ENCODE measurements at regions not wholly inside any gene's neighbourhood (a gene's known extent, or its start where the extent isn't known, plus 50 kb on each side); places are given as distances from the start of the nearest gene placed in this dataset.
A peak's percentile ranks its signal among the peaks of the same experiment; 100 is the strongest.
"Not testable (repeated sequence)": the region's sequence is repeated elsewhere in the genome, so short reads cannot be mapped to it uniquely, and the experiment has no call there.

DNA sequence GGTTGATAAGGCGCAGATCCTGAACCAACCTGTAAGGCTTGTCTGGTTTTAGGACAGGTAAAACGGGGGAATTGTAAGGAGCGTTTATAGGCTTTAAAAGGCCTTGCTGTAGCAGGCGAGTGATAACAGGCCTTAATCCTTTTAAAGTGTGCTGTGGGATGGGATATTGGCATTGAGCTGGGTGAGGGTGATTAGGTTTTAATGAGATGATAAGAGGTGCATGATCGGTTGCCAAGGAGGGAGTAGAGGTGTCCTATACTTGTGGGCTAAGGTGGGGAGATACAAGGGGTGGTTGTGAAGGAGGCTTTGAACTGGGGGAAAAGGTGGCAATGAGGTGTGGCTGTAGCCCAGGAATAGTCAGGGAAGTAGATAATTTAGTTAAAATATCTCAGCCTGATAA is 363.8 kb downstream of the S1PR1 start:
- DNase-seq; intact Hi-C loops (cut with DNase I): not testable (repeated sequence)

DNA sequence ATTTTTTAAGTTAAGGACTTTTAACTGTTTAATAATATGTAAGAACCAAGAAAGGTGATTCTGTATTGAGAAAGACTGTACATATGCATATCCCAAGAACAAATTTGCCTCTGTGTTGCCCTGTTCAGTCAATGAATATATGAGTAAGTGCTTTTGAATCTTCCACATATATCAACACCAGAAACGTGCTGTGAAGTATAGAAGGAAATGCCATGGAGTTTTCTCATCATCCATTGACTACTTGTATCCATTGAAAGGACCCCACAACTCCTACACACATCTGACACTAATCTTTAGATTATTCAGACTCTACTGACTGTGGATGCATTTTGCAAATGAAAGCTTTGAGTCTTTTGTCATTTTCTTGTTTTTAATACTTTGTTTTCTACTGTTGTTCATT is 366.9 kb downstream of the S1PR1 start:
- intact Hi-C loops (cut with DNase I) = no loop called here
- DNase-seq = no peak

- intact Hi-C loops (cut with DNase I) = no loop called here
- no peak for DNase-seq
Measured at GRCh38 chr1:101605878-101606277, 369.1 kb downstream of the S1PR1 start.

DNA sequence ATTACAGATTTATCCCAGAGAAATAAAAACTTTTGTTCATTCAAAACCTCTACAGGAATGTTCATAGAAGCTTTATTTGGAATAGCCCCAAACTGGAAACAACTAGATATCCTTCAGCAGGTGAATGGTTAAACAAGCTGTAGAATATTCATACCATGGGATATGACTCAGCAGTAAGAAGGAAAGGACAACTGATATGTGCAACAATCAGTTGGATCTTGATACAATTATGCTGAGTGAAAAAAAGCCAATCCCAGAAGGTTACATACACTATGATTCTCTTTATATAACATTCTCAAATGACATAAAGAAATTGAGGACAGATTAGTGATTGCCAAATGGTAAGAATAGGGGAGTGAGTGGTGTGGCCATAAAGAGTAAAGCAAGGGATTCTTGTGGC is 376.7 kb downstream of the S1PR1 start:
- intact Hi-C loops (cut with DNase I) = no loop called here

GRCh38 chr1:101618900-101619299 is 377.8 kb downstream of the OLFM3 start:
- no peak for DNase-seq
- intact Hi-C loops (cut with DNase I) = no loop called here

More for the DNA sequence above, 376.7 kb downstream of the S1PR1 start:
- no peak for DNase-seq

- no peak for DNase-seq
- intact Hi-C loops (cut with DNase I) = no loop called here
Measured at GRCh38 chr1:101632548-101633272, 364.0 kb downstream of the OLFM3 start.

GRCh38 chr1:101645810-101646209 is 350.9 kb downstream of the OLFM3 start:
- intact Hi-C loops (cut with DNase I) = no loop called here
- no peak for DNase-seq

- intact Hi-C loops (cut with DNase I) = no loop called here
- no peak for DNase-seq
Measured at GRCh38 chr1:101652484-101652883, 344.2 kb downstream of the OLFM3 start.

GRCh38 chr1:101653482-101653946 is 343.2 kb downstream of the OLFM3 start:
- intact Hi-C loops (cut with DNase I) = no loop called here
- peak in 15 of 42 donors; percentile 1 to 39 (median 12) for DNase-seq

- intact Hi-C loops (cut with DNase I) = no loop called here
- DNase-seq = no peak
Measured at GRCh38 chr1:101664726-101665125, 332.0 kb downstream of the OLFM3 start.

DNA sequence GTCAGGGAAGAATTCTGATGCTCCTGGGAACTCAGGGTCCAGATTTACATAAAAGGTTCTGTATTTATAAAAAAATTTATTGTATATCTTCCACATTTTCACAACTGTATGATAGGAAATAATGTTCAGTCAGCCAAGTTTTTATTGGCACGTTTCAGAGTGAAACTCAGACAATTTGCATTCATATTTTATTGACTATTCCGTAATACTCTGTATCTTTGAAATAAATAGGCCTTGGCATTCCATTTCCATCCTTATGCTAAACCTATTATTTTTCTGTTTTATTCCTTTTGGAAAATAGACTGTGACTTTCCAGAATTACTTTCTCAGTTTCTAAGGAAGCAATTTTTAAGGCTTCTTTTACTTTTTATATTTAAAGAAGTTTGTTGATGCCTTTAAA is 329.0 kb downstream of the OLFM3 start:
- intact Hi-C loops (cut with DNase I) = no loop called here
- DNase-seq = no peak

GRCh38 chr1:101683136-101683535 is 313.6 kb downstream of the OLFM3 start:
- intact Hi-C loops (cut with DNase I) = no loop called here
- DNase-seq = no peak

DNA sequence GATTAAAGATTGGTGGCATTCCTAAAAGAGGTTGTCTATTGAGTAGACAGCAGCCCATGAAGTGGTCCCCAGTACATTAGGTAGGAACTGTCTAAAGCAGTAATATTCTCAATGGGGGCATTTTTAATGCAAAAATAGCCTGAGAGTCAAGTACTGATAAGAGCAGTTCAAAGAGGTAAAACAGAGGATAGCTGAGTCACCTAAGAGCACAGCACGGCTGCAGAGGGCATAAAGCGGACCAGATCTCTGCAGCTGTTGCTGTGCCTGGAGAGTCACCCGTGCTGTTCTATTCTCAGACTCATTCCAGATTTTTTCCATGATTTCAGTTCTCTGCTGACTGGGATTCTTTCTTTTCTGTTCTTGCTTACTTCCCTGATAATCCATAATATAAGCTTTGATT is 313.2 kb downstream of the OLFM3 start:
- intact Hi-C loops (cut with DNase I) = no loop called here
- DNase-seq = no peak

DNA sequence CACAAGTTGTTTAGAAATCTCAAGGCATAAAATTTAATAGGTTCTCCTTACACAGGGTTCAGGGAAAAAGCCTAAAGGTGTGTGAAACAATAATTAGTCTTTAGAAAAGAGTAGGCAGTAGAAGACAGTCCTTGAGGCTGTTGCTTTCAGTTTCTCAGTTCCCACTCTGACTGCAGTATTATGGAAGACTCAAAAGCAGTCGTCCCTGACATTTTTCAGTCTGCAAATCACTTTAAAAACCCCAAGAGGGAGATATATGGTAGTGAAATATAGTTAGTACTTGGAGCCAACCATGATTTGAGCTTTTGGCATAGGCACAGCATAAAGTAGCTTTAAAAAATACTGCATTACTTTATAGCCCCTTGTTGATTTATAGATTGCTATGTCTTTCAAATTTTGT is 299.7 kb downstream of the OLFM3 start:
- intact Hi-C loops (cut with DNase I) = no loop called here
- no peak for DNase-seq

DNA sequence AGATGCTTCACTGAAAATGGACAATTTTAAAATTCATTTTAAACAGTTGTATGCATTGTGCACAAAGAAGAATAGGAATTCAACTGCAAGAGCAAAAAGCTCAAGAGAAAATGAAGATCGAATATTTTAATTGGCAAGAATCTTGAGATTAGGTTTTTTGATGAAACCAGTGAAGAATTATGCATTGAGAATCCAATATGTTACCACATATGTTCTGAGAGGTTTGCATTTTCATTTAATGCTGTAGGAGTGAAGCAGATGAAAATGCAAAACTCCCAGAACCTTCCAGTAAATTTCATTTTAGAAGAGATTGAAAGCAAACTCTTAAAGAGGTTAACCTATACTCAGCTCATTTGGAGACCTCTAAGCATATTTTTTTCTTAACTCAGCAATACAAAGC is 298.0 kb downstream of the OLFM3 start:
- DNase-seq = no peak
- intact Hi-C loops (cut with DNase I) = no loop called here

DNA sequence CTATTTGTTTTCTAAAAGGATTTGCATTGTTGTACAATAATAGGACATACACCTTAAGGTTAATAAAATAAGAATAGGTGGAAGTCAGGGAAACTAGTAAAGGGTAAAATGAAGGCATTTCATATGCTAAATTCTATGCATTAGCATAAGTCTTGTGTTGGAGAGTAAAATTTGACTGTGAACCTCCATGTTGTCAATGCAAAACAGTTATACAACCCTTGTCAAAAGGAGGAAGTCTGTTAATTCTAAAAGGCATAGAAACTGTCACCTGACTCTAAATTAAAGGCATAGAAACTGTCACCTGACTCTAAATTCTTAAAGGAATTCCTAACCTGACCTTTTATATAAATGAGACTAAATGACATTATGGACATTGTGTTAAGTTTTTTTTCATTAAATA is 291.8 kb downstream of the OLFM3 start:
- DNase-seq = no peak
- intact Hi-C loops (cut with DNase I) = no loop called here

- no peak for DNase-seq
- intact Hi-C loops (cut with DNase I) = no loop called here
Measured at GRCh38 chr1:101706366-101706765, 290.4 kb downstream of the OLFM3 start.

- intact Hi-C loops (cut with DNase I) = no loop called here
- DNase-seq = no peak
Measured at GRCh38 chr1:101709721-101710120, 287.0 kb downstream of the OLFM3 start.

DNA sequence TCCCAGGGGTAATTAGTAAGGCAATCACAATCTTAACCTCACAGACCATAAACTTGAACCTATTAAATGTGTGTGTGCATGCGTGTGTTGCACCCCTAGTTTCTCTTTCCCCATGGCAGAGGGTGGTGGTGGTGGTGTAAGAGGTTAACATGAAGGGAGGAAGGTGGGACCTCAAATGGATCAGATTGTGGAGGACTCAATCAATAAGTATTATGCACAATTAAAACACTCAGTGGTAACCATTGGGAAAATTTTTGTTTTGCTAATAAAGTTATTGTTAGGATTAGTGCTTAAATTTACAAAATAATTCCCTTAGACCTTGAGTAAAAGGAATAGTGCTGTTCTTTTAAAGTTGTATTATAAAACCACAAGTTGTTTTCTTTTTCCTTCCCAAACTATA is 283.0 kb downstream of the OLFM3 start:
- no peak for DNase-seq
- intact Hi-C loops (cut with DNase I) = no loop called here

DNA sequence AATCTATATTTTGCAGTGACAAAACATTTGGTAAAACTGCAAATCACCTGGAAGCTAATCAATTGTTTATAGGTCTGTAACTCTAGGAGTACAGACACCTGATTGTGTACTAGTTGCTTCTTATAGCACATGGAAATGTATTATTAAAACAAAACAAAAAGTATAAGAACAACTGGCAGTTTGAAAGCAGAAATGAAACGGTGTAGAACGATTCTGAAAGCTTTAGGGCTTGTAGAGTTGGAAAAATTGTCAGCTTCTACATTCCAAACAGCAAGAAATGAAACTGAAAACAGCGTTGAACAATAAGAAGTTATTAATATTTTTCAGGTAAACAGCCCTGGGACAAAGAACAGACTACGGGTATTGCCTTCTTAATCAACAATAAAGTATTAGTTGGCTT is 273.3 kb downstream of the OLFM3 start:
- no peak for DNase-seq
- intact Hi-C loops (cut with DNase I) = no loop called here

- intact Hi-C loops (cut with DNase I) = no loop called here
- DNase-seq = no peak
Measured at GRCh38 chr1:101728029-101728428, 268.7 kb downstream of the OLFM3 start.

- intact Hi-C loops (cut with DNase I) = no loop called here
- DNase-seq = no peak
Measured at GRCh38 chr1:101730559-101730958, 266.2 kb downstream of the OLFM3 start.

All from head of caudate nucleus (tissue), 42 donors.